ENCODE measurements at regions not wholly inside any gene's neighbourhood (a gene's known extent, or its start where the extent isn't known, plus 50 kb on each side); places are given as distances from the start of the nearest gene placed in this dataset.

GRCh38 chr13:61052175-61052574 is 363.5 kb downstream of the PCDH20 start:
- no peak for TF ChIP-seq CTCF (IDR thresholded peaks at IDR 0.05)
- TF ChIP-seq EP300 (IDR thresholded peaks at IDR 0.05) = no peak
- no peak for TF ChIP-seq POLR2A (IDR thresholded peaks at IDR 0.05)
- no peak for TF ChIP-seq POLR2AphosphoS5 (IDR thresholded peaks at IDR 0.05)

Measured in gastroesophageal sphincter (tissue), 3 donors.